ENCODE measurements at regions not wholly inside any gene's neighbourhood (a gene's known extent, or its start where the extent isn't known, plus 50 kb on each side); places are given as distances from the start of the nearest gene placed in this dataset.

- TF ChIP-seq ZNF274 (IDR thresholded peaks at IDR 0.05; ENCODE audit: low read depth, low read length) (no peak), SUZ12 (IDR thresholded peaks at IDR 0.05; ENCODE audit: extremely low read depth, insufficient read depth, insufficient read length) (no peak), YY1 (IDR thresholded peaks at IDR 0.05; ENCODE audit: insufficient read depth, insufficient read length) (no peak)
Measured at GRCh38 chr6:144856622-144857021, 571.5 kb downstream of the UTRN start.

Measured in NT2/D1 (cell line).